Mucosa of rectum (tissue), 2 donors: ENCODE measurements at regions not wholly inside any gene's neighbourhood (a gene's known extent, or its start where the extent isn't known, plus 50 kb on each side); places are given as distances from the start of the nearest gene placed in this dataset.

ENCODE experiments used
- H3K27ac ChIP-seq, 2 donors: one replicate each; pipeline ENCODE4 v1.7.0; 2013; ENCODE audit warnings: inconsistent platforms in 2 of 2, low read depth in 2 of 2, low read length in 2 of 2
- H3K27me3 ChIP-seq, 2 donors: one replicate each; pipeline ENCODE4 v1.7.0; 2013; ENCODE audit warnings: low read length in 2 of 2; ENCODE audit not compliant: control insufficient read depth in 2 of 2, insufficient read depth in 2 of 2
- H3K36me3 ChIP-seq, 2 donors: one replicate each; pipeline ENCODE4 v1.7.0; 2013; ENCODE audit warnings: low read length in 2 of 2; ENCODE audit not compliant: control insufficient read depth in 2 of 2, insufficient read depth in 2 of 2
- H3K4me1 ChIP-seq, 2 donors: one replicate each; pipeline ENCODE4 v1.7.0; 2013; ENCODE audit warnings: low read length in 2 of 2, mild to moderate bottlenecking in 1 of 2; ENCODE audit not compliant: control insufficient read depth in 2 of 2, insufficient read depth in 2 of 2
- H3K4me3 ChIP-seq, 2 donors: one replicate each; pipeline ENCODE4 v1.7.0; 2013; ENCODE audit warnings: low read length in 2 of 2
- H3K9ac ChIP-seq, 2 donors: one replicate each; pipeline ENCODE4 v1.7.0; 2013; ENCODE audit warnings: low read length in 2 of 2, low read depth in 1 of 2, mild to moderate bottlenecking in 1 of 2
- H3K9me3 ChIP-seq, 2 donors: one replicate each; pipeline ENCODE4 v1.7.0; 2013; ENCODE audit warnings: low read length in 2 of 2; ENCODE audit not compliant: control insufficient read depth in 2 of 2
- donor health status: healthy.
- donor health status: Normal muscosa, but diverticular disease.

DNA sequence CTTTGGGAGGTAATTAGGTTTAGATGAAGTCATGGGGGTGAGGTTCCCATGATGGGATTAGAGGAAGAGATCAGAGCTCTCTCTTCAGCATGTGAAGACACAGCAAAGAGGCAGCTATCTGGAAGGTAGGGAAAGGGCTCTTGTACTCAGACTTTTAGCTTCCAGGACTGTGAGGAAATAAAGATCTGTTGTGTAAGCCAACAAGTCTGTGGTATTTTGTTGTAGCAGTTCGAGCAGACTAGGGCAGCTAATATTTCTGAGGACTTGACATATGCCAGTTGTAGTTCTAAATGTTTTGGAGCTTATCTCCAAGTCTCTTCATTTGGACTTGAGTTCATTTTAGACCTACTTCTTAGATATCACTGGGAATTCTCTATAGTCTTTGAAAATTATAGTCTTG lies 137.3 kb upstream of the PDE5A start:
- H3K27me3 ChIP-seq = no peaks in the 10 kb centered on the region
- no peaks in the 10 kb centered on the region for H3K4me1 ChIP-seq
- H3K9ac ChIP-seq = no peak overlapping the region
- no peaks in the 10 kb centered on the region for H3K36me3 ChIP-seq
- H3K9me3 ChIP-seq = no peaks in the 10 kb centered on the region
- no peak overlapping the region for H3K27ac ChIP-seq
- no peak overlapping the region for H3K4me3 ChIP-seq

GRCh38 chr4:119765469-119765868 lies 136.9 kb upstream of the PDE5A start:
- Histone ChIP-seq H3K4me3 (no peak overlapping the region), H3K9me3 (no peaks in the 10 kb centered on the region), H3K4me1 (no peaks in the 10 kb centered on the region), H3K27ac (no peak overlapping the region), H3K27me3 (no peaks in the 10 kb centered on the region), H3K36me3 (no peaks in the 10 kb centered on the region), H3K9ac (no peak overlapping the region)

DNA sequence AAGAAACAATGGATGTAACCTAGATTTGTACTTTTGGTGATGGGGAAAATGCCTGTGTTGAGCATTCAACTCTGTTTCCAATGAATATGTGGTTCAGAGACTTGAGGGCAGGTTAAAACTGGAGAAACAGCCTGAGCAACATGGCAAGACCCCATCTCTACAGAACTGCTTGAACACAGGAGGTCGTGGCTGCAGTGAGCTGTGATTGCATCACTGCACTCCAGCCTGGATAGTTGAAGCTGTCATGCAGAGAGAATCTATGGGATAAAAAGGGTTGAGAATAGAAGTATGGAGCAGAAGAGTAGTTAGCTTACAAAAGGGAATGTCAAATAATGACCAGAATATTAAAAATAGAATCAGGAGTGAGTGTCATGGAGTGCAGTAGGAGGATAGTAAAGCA lies 134.8 kb upstream of the PDE5A start:
- H3K9ac ChIP-seq = no peak overlapping the region
- no peaks in the 10 kb centered on the region for H3K9me3 ChIP-seq
- H3K27ac ChIP-seq = no peak overlapping the region
- H3K4me3 ChIP-seq = no peak overlapping the region
- H3K36me3 ChIP-seq = no peaks in the 10 kb centered on the region
- no peaks in the 10 kb centered on the region for H3K4me1 ChIP-seq
- H3K27me3 ChIP-seq = no peaks in the 10 kb centered on the region

DNA sequence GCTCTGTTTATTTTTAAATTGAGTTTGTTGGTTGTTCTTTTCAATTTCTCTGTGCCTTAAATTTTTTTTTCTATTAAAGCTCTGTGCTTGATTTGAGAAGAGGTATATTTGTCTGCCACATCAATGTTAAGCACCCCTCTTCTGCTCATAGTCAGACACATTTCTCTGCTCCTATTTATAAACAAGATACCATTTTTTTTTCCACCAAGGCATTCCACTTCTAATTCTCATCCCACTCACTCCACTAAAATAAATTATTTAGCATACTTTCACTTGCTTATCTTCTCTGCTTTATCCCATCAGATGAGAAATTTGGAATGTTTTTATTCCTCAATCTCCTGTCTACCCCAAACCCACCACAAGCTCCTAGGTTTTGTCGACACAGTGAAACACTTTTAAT lies 127.0 kb upstream of the PDE5A start:
- no peaks in the 10 kb centered on the region for H3K9me3 ChIP-seq
- H3K27me3 ChIP-seq = no peaks in the 10 kb centered on the region
- no peak overlapping the region for H3K4me3 ChIP-seq
- no peak overlapping the region for H3K27ac ChIP-seq
- H3K4me1 ChIP-seq = no peaks in the 10 kb centered on the region
- H3K36me3 ChIP-seq = no peaks in the 10 kb centered on the region
- H3K9ac ChIP-seq = no peak overlapping the region

DNA sequence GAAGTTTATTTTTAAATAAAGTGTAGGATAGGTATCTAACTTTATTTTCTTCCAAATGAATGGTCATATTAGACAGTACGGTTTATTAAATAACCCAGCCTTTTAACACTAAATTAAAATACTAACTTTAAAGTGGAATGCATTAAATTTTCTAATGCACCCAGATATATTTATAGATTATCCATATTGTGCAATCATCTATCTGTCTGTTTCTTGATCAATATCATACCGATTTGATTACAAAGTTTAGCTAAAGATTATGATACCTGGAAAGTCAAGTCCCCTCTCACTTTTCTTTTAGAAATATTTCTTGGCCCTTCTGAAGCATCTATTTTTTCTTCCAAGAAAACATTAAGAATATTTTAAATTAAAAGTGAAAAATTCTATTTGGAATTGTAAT lies 124.3 kb upstream of the PDE5A start:
- Histone ChIP-seq H3K4me3 (no peak overlapping the region), H3K9me3 (no peaks in the 10 kb centered on the region), H3K36me3 (no peaks in the 10 kb centered on the region), H3K4me1 (no peaks in the 10 kb centered on the region), H3K27ac (no peak overlapping the region), H3K27me3 (no peaks in the 10 kb centered on the region), H3K9ac (no peak overlapping the region)

DNA sequence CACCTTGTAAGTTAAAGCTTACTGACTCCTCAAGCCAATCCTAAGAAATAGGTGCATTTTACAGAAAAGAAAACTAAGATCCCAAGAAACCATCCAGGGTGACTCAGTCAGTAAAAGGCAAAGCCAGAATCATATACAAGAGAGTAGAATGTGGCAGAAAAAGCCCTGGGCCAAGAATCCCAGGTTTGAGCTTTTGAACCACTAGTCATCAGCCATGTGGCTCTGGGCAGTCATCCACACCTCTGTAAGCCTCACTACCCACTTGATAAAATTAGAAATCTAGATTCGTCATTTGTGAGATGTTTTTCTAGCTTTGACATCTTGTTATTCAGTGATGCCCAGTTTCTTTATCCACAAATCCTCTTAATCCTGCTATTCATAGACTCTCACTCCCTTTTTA lies 122.2 kb upstream of the PDE5A start:
- Histone ChIP-seq H3K4me3 (no peak overlapping the region), H3K9me3 (no peaks in the 10 kb centered on the region), H3K36me3 (no peaks in the 10 kb centered on the region), H3K27me3 (no peaks in the 10 kb centered on the region), H3K4me1 (no peaks in the 10 kb centered on the region), H3K27ac (no peak overlapping the region), H3K9ac (no peak overlapping the region)

DNA sequence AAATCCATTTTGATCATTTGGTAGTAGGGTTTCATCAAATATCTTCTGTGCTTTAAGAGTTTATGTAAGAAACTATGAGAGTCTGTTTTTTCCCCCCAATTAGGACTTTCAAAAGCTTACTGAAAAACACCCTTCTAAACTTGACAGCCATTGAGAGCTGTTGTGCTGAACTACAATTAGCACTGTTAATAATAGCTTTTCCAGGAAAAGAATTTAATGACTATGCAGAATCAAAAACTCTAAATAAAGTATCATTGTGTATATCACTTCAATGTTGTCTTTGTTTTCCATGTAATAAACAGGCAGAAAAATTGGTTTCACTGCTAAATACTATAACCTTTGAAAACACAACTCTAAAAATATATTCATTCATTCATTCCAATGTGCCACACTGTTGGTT lies 121.4 kb upstream of the PDE5A start:
- Histone ChIP-seq H3K4me3 (no peak overlapping the region), H3K27me3 (no peaks in the 10 kb centered on the region), H3K4me1 (no peaks in the 10 kb centered on the region), H3K9ac (no peak overlapping the region), H3K9me3 (no peaks in the 10 kb centered on the region), H3K36me3 (no peaks in the 10 kb centered on the region), H3K27ac (no peak overlapping the region)

- Histone ChIP-seq H3K9me3 (no peaks in the 10 kb centered on the region), H3K27me3 (no peaks in the 10 kb centered on the region), H3K9ac (no peak overlapping the region), H3K27ac (no peak overlapping the region), H3K4me1 (no peaks in the 10 kb centered on the region), H3K36me3 (no peaks in the 10 kb centered on the region), H3K4me3 (no peak overlapping the region)
Measured at GRCh38 chr4:119748853-119749252, 120.2 kb upstream of the PDE5A start.

DNA sequence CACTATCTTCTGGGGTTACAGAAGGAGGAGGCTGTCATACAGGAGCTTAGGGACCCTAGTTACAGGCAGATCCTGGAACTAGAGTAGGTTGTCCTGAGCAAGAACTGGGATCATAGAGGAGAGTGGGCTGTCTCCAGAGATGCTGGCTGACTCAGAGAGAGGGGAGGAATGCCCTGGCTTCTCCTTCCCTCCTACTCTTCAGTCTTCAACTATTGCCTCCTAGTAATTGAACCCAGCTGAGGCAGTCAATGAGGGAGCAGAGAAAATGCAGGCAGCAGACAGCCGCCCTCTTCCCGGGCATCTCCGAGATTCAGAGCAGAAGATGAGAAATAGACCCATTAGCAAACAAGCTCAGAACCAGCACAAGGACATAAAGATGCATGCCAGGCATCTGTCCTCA lies 118.3 kb upstream of the PDE5A start:
- Histone ChIP-seq H3K4me1 (no peaks in the 10 kb centered on the region), H3K27ac (no peak overlapping the region), H3K9me3 (no peaks in the 10 kb centered on the region), H3K27me3 (no peaks in the 10 kb centered on the region), H3K9ac (no peak overlapping the region), H3K4me3 (no peak overlapping the region), H3K36me3 (no peaks in the 10 kb centered on the region)

DNA sequence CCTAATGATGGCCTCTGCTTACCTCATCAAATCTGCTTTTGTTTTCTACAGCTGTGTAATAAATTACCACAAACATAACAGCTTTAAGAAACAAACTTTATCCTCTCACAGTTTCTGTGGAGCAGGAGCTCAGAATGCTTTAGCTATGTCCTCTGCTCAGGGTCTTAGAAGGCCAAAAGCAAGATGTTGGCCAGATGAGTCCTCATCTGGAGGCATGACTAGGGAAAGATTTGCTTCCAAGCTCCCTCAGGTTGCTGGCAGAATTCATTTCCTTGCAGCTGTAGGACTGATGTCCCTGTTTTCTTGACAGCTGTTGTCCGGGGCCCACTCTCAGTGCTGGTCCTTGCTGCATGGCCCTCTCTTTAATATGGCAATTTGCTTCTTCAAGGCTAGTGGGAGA lies 116.7 kb upstream of the PDE5A start:
- Histone ChIP-seq H3K9ac (no peak overlapping the region), H3K4me1 (no peaks in the 10 kb centered on the region), H3K4me3 (no peak overlapping the region), H3K36me3 (no peaks in the 10 kb centered on the region), H3K9me3 (no peaks in the 10 kb centered on the region), H3K27ac (no peak overlapping the region), H3K27me3 (no peaks in the 10 kb centered on the region)

DNA sequence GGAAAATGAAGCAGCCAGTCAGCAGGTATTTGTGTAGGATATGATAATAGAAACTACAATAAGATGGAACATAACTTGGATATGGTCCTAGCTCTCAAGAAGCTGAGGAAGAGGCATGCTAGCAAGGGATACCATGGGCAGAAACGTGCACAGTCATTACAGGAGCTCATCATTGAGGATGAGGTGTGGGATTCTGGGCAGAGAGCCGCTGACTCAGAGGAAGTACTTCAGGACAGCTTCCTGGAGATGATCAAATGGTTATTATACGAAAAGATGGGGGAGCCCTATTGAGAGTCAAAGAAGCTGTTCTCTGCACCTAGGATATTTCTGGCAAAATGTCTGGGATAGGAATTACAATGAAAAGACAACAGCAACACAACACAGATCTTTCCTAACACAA lies 116.0 kb upstream of the PDE5A start:
- Histone ChIP-seq H3K4me1 (no peaks in the 10 kb centered on the region), H3K27me3 (no peaks in the 10 kb centered on the region), H3K4me3 (no peak overlapping the region), H3K9me3 (no peaks in the 10 kb centered on the region), H3K27ac (no peak overlapping the region), H3K9ac (no peak overlapping the region), H3K36me3 (no peaks in the 10 kb centered on the region)
